SW480 (cell line): ENCODE measurements at regions not wholly inside any gene's neighbourhood (a gene's known extent, or its start where the extent isn't known, plus 50 kb on each side); places are given as distances from the start of the nearest gene placed in this dataset.
"Not testable (repeated sequence)": the region's sequence is repeated elsewhere in the genome, so short reads cannot be mapped to it uniquely, and the experiment has no call there.

ENCODE experiments used
- DNase-seq: peaks from one replicate; pipeline ENCODE4 v3.0.0-alpha.2; 2016; ENCODE audit warnings: low spot score

- DNase-seq: no peak
Observed at GRCh38 chr6:8361259-8361658, 74.1 kb downstream of the SLC35B3 start.

- no peak for DNase-seq
Observed at GRCh38 chr6:8352966-8353340, 82.4 kb downstream of the SLC35B3 start.

- DNase-seq: no peak
Observed at GRCh38 chr6:8352335-8352965, 82.9 kb downstream of the SLC35B3 start.

GRCh38 chr6:8343600-8343999 is 91.7 kb downstream of the SLC35B3 start:
- DNase-seq: no peak

- no peak for DNase-seq
Observed at GRCh38 chr6:8342241-8342819, 93.0 kb downstream of the SLC35B3 start.

DNA sequence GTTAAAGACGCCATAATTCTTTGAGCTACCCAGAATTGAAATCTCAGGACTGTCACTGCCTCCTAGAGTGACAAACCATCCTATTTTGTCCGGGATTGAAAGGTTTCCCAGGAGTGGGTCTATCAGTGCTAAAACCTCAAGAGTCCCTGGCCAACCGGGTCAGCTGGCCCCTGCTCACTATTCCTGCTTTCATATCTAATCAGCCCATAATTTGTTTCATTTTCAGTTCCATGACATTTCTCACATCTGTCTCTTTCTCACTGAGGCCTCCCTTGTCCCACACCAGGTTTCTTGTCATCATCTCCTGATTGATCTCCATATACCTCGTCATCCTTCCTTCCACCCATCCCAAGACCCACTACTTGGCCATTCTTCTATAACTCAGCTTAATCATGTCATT is 98.2 kb downstream of the SLC35B3 start:
- DNase-seq: no peak

- no peak for DNase-seq
Observed at GRCh38 chr6:8336406-8337057, 98.8 kb downstream of the SLC35B3 start.

DNA sequence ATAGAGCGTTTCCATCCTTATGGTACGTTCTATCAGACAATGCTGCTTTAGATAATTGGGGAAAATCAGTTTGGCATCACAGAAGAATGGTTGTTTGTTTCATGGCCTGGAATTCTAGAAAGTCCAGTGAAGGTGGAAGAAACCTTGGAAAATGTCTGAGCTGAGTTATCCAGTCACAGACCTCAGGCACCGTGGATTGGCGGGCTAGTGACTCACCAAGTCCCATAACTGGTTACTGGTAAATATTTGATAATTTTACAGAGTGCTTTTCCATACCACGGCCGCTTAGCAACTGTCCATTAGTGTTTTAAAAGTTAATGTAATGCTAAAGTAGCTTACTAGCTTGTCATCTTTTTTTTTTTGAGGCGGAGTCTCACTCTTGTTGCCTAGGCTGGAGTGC is 99.4 kb downstream of the SLC35B3 start:
- DNase-seq: no peak

GRCh38 chr6:8335381-8335780 is 100.0 kb downstream of the SLC35B3 start:
- DNase-seq: no peak

- DNase-seq: no peak
Observed at GRCh38 chr6:8334113-8334512, 101.2 kb downstream of the SLC35B3 start.

GRCh38 chr6:8329562-8329961 is 105.8 kb downstream of the SLC35B3 start:
- DNase-seq: no peak

- DNase-seq: no peak
Observed at GRCh38 chr6:8325743-8326142, 109.6 kb downstream of the SLC35B3 start.

DNA sequence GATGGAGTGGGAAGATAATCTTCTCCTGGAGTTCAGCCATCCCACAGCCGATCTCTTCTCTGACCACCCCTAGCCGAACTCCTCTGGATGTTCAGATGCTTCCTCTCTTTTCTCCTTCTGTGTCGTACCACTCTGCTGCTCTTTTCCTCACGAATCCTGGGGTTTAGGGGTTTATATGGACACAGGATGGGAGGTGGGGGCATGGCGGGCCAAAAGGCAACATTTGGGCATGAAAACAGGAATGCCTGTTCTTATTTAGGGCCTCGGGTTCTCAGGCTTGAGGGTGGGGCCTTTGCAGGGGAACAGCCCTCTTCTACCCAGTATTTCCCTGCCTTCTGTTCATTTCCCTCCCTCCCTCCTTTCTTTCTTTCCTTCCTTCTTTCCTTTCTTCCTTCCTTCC is 112.7 kb downstream of the SLC35B3 start:
- no peak for DNase-seq

DNA sequence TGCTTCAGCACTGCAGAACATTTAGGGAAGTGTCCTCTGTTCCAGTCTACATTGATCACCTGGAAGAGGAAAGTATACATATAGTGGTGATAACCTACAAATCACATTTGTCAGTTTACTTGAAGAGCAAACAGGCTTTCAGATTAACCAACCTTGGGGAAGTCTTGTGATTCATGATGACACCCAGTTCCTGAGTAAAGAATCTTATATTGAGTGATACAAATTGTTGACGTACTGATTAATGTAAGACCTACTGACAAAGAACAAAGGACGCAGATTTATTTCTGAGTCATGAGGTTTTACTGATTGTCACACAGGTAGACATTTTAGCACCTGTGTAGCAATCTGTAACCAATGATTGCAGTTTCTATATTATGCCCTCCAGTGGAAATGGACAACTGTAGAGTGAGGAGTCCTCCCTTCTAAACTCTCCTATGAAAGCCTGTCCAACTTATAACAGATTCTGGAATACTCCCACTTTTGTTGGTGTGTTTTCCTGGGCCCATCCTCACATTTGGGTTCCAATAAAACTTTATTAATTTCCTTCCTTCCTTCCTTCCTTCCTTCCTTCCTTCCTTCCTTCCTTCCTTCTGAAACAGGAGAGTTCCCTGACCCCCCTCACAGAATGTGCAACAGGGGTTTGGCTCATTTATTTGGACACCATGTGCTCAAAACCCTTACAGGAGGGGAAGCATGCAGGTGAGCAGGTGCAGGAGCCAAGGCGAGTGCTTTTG is 113.5 kb downstream of the SLC35B3 start:
- DNase-seq: no peak

DNA sequence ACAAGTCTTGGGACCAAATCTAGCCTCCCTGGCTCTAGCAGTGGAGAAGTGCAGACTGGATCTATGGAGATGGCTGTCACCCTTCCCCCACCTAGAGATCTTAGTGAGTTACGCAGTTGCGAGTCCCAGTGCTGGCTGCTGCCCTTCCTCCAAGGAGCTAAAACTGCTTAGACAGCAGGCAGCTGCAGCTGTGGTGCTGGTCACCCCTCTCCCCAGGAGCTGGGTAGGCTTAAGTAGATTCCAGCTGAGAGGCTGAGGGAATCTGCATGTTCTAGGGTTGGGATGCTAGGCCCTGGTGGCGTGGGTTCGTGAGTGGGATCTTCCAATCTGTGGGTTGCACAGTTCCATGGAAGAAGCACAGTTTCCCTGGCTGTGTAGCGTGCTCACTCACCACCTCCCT is 120.2 kb downstream of the SLC35B3 start:
- no peak for DNase-seq

DNA sequence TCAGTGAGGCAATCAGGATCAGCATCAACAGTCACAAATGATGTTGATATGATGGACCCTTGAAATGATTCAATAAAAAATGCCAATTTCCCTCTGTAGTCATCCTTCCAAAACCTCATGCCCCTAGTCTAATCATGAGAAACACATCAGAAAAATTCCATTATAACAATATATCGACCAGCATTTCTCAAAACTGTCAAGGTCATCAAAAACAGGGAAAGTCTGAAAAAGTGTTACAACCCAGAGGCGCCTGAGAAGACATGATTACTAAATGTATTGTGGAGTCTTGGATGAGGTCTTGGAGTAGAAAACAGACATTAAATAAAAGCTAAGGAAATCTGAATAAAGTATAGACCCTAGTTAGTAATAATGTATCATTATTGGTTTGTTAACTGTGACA is 133.8 kb downstream of the SLC35B3 start:
- DNase-seq: no peak

GRCh38 chr6:8299034-8299433 is 136.3 kb downstream of the SLC35B3 start:
- DNase-seq: no peak

- DNase-seq: not testable (repeated sequence)
Observed at GRCh38 chr6:8282946-8283345, 152.4 kb downstream of the SLC35B3 start.

- no peak for DNase-seq
Observed at GRCh38 chr6:8282380-8282779, 153.0 kb downstream of the SLC35B3 start.

- DNase-seq: no peak
Observed at GRCh38 chr6:8279041-8279805, 156.1 kb downstream of the SLC35B3 start.

- no peak for DNase-seq
Observed at GRCh38 chr6:8278562-8278961, 156.8 kb downstream of the SLC35B3 start.

GRCh38 chr6:8277769-8278168 is 157.6 kb downstream of the SLC35B3 start:
- no peak for DNase-seq
